ENCODE measurements at regions not wholly inside any gene's neighbourhood (a gene's known extent, or its start where the extent isn't known, plus 50 kb on each side); places are given as distances from the start of the nearest gene placed in this dataset.

GRCh38 chr6:156283091-156283490 is 494.1 kb upstream of the ARID1B start:
- TF ChIP-seq POLR2A (IDR thresholded peaks at IDR 0.05) (no peak), CTCF (IDR thresholded peaks at IDR 0.05) (no peak), EP300 (IDR thresholded peaks at IDR 0.05; ENCODE audit: low read depth) (no peak), POLR2AphosphoS5 (IDR thresholded peaks at IDR 0.05) (no peak)
